Ovary (tissue), 7 donors: ENCODE measurements at regions not wholly inside any gene's neighbourhood (a gene's known extent, or its start where the extent isn't known, plus 50 kb on each side); places are given as distances from the start of the nearest gene placed in this dataset.

Source experiments
- DNase-seq, 5 donors: peaks; one replicate each; pipeline ENCODE4 v3.0.0-alpha.2; 2019 to 2020
- H3K27ac ChIP-seq, 2 donors: fragments of 200-600 bp; one replicate each; pipeline versions ENCODE4 v1.5.1 to v1.8.0; 2019 to 2022
- H3K27me3 ChIP-seq: fragments of 200-600 bp; one replicate; pipeline ENCODE4 v1.8.0; 2022
- H3K36me3 ChIP-seq: fragments of 200-600 bp; sonication (generic); one replicate; pipeline ENCODE4 v1.5.1; 2019
- H3K4me1 ChIP-seq: one replicate; pipeline ENCODE4 v1.8.1; 2013; ENCODE audit warnings: mild to moderate bottlenecking, moderate library complexity; ENCODE audit not compliant: insufficient read depth
- H3K4me3 ChIP-seq: fragments of 200-600 bp; sonication (generic); one replicate; pipeline ENCODE4 v1.5.1; 2017
- H3K9me3 ChIP-seq, 2 donors: fragments of 200-600 bp in 1 of 2; sonication (generic) in 1 of 2; one replicate each; pipeline versions ENCODE4 v1.5.1 to v1.8.1; 2013 to 2019; ENCODE audit warnings: mild to moderate bottlenecking in 1 of 2, moderate library complexity in 1 of 2
- EP300 ChIP-seq: sonication (generic); formaldehyde crosslinking; IDR thresholded peaks from one replicate; pipeline ENCODE4 v1.6.1; 2017; ENCODE audit warnings: antibody characterized with exemption
- POLR2A ChIP-seq: fragments of 450-650 bp; IDR thresholded peaks from one replicate; pipeline ENCODE4 v1.6.1; 2017; ENCODE audit warnings: antibody characterized with exemption, mild to moderate bottlenecking, moderate library complexity
- WGBS, 3 donors: extraction: QIAGEN DNeasy Blood & Tissue Kit in 1 of 3; methylation state at CpG; one replicate each; pipeline versions ENCODE4 v1.1.5 to v1.1.7; 2013 to 2017; 5-methylcytosine and 5-hydroxymethylcytosine counted together
- intact Hi-C, 4 donors: fragments of 100-400 bp; cut with DNase I; formaldehyde crosslinking; loops; one replicate each; pipeline versions ENCODE4 v1.11.0 to v1.15.1; 2022 to 2023
- TF ChIP-seq, protein P1 (sequence below), 3 donors: fragments of 450-650 bp in 2 of 3; fragments of 200-600 bp in 1 of 3; IDR thresholded peaks; one replicate each; pipeline versions ENCODE4 v1.5.1 to v1.8.0; 2016 to 2022; ENCODE audit warnings: antibody characterized with exemption in 3 of 3, mild to moderate bottlenecking in 1 of 3
- donor health status: DM: no; HTN: no; CAD: no; lungs with moderate emphysema.
- donor health status: DM: no; HTN: no; CAD: no.
- donor health status: Bipolar disorder and iron deficiency.
- donor health status: DM: no; HTN: no; CAD: no.
- donor health status: DM: yes; HTN: yes; CAD: no.

- 84 to 88% (median 88%) methylated on average over 4 of the region's 4 CpGs for whole genome bisulfite sequencing, 3 donors
- intact Hi-C loops = no loop called here
- Histone ChIP-seq H3K27ac (no peak overlapping the region), H3K27me3 (no peaks in the 10 kb centered on the region), H3K4me1 (no peaks in the 10 kb centered on the region), H3K4me3 (no peak overlapping the region), H3K9me3 (no peaks in the 10 kb centered on the region), H3K36me3 (no peaks in the 10 kb centered on the region)
- TF ChIP-seq, protein P1, sequence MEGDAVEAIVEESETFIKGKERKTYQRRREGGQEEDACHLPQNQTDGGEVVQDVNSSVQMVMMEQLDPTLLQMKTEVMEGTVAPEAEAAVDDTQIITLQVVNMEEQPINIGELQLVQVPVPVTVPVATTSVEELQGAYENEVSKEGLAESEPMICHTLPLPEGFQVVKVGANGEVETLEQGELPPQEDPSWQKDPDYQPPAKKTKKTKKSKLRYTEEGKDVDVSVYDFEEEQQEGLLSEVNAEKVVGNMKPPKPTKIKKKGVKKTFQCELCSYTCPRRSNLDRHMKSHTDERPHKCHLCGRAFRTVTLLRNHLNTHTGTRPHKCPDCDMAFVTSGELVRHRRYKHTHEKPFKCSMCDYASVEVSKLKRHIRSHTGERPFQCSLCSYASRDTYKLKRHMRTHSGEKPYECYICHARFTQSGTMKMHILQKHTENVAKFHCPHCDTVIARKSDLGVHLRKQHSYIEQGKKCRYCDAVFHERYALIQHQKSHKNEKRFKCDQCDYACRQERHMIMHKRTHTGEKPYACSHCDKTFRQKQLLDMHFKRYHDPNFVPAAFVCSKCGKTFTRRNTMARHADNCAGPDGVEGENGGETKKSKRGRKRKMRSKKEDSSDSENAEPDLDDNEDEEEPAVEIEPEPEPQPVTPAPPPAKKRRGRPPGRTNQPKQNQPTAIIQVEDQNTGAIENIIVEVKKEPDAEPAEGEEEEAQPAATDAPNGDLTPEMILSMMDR (IDR thresholded peaks at IDR 0.05) = no peak
- TF ChIP-seq POLR2A (no peak), EP300 (no peak)
- DNase-seq = no peak
These were observed 297.9 kb upstream of the PTGER4 start for GRCh38 chr5:40381676-40382363.

GRCh38 chr5:40381016-40381415 is 298.7 kb upstream of the PTGER4 start:
- TF ChIP-seq EP300 (no peak), POLR2A (no peak)
- TF ChIP-seq, protein P1 (IDR thresholded peaks at IDR 0.05) = no peak
- H3K4me1 ChIP-seq = no peaks in the 10 kb centered on the region
- DNase-seq = no peak
- no peak overlapping the region for H3K4me3 ChIP-seq
- intact Hi-C loops = no loop called here
- H3K9me3 ChIP-seq = no peaks in the 10 kb centered on the region
- no peaks in the 10 kb centered on the region for H3K36me3 ChIP-seq
- H3K27me3 ChIP-seq = no peaks in the 10 kb centered on the region
- WGBS, 3 donors = 75 to 83% (median 81%) methylated on average over 4 of the region's 4 CpGs
- no peak overlapping the region for H3K27ac ChIP-seq

DNA sequence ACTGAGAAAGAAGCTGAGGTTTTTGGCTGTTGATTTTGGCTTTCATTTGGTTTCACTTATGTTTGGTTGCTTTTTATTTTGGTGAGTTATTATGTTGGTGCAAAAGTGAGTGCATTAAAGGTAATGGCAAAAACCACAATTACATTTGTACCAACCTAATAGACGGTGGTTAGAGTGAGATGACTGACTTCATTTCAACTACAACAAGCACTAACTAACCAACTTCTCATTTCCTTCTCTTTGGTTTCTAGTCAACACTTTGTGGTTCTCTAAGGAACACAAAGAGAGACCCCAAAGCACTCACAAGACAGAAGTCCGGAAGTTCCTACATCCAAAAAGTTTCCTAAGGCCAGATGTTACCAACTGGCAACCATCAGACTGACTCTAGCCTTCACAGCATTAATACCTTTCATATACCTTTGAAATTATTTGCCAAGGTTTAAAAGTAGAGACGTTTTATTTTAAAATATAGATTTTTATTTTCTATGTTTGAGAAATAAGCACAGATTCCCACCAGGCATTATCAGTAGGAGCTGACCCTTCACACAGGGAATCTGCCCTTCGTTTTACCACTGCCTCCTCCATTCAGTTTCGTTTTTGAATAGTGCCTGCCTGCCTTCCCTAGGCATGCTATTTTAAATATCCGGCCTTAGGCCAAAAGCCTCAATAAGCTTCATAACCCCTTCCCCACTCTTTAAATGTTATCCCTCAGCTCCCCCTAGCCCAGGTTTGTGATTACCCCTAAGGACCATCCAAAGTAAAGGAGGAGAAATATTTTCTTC is 301.1 kb upstream of the PTGER4 start:
- Histone ChIP-seq H3K27ac (no peak overlapping the region), H3K4me3 (no peak overlapping the region), H3K36me3 (no peaks in the 10 kb centered on the region), H3K4me1 (no peaks in the 10 kb centered on the region), H3K27me3 (no peaks in the 10 kb centered on the region), H3K9me3 (no peaks in the 10 kb centered on the region)
- 69 to 84% (median 70%) methylated on average over 6 of the region's 6 CpGs for WGBS, 3 donors
- TF ChIP-seq EP300 (no peak), POLR2A (no peak)
- TF ChIP-seq, protein P1 (IDR thresholded peaks at IDR 0.05) = no peak
- intact Hi-C loops = no loop called here
- DNase-seq = no peak

- Histone ChIP-seq H3K36me3 (no peaks in the 10 kb centered on the region), H3K4me3 (no peak overlapping the region), H3K27ac (no peak overlapping the region), H3K4me1 (no peaks in the 10 kb centered on the region), H3K27me3 (no peaks in the 10 kb centered on the region), H3K9me3 (no peaks in the 10 kb centered on the region)
- intact Hi-C loops = no loop called here
- no peak for DNase-seq
- TF ChIP-seq, protein P1 (IDR thresholded peaks at IDR 0.05) = no peak
- WGBS, 3 donors = 96 to 98% (median 96%) methylated on average over 1 of the region's 1 CpG
These were observed 303.1 kb upstream of the PTGER4 start for GRCh38 chr5:40376566-40376965.
